ENCODE measurements at regions not wholly inside any gene's neighbourhood (a gene's known extent, or its start where the extent isn't known, plus 50 kb on each side); places are given as distances from the start of the nearest gene placed in this dataset.
"Not testable (repeated sequence)": the region's sequence is repeated elsewhere in the genome, so short reads cannot be mapped to it uniquely, and the experiment has no call there.

- DNase-seq: no peak
- intact Hi-C loops (cut with DNase I): no loop called here
Observed at GRCh38 chr10:27391325-27391724, 112.8 kb upstream of the RAB18 start.

GRCh38 chr10:27390681-27391080 is 113.4 kb upstream of the RAB18 start:
- DNase-seq: no peak
- intact Hi-C loops (cut with DNase I): no loop called here

GRCh38 chr10:27388761-27389399 is 115.2 kb upstream of the RAB18 start:
- intact Hi-C loops (cut with DNase I): no loop called here
- DNase-seq: no peak

GRCh38 chr10:27383595-27384542 is 120.2 kb upstream of the RAB18 start:
- DNase-seq: no peak
- intact Hi-C loops (cut with DNase I): no loop called here

- intact Hi-C loops (cut with DNase I): no loop called here
- DNase-seq: no peak
Observed at GRCh38 chr10:27382176-27382575, 121.9 kb upstream of the RAB18 start.

GRCh38 chr10:27380929-27381358 is 123.2 kb upstream of the RAB18 start:
- intact Hi-C loops (cut with DNase I): no loop called here
- DNase-seq: no peak

GRCh38 chr10:27379041-27379440 is 125.1 kb upstream of the RAB18 start:
- intact Hi-C loops (cut with DNase I); DNase-seq: not testable (repeated sequence)

- DNase-seq: no peak
- intact Hi-C loops (cut with DNase I): no loop called here
Observed at GRCh38 chr10:27373566-27374160, 130.4 kb upstream of the RAB18 start.

GRCh38 chr10:27372095-27372494 is 131.5 kb upstream of the ACBD5 start:
- no peak for DNase-seq
- intact Hi-C loops (cut with DNase I): no loop called here

- intact Hi-C loops (cut with DNase I); DNase-seq: not testable (repeated sequence)
Observed at GRCh38 chr10:27371375-27371774, 130.8 kb upstream of the ACBD5 start.

- DNase-seq: no peak
- intact Hi-C loops (cut with DNase I): no loop called here
Observed at GRCh38 chr10:27369880-27370279, 129.3 kb upstream of the ACBD5 start.

GRCh38 chr10:27368706-27369105 is 128.1 kb upstream of the ACBD5 start:
- no peak for DNase-seq
- intact Hi-C loops (cut with DNase I): no loop called here

- intact Hi-C loops (cut with DNase I): no loop called here
- DNase-seq: no peak
Observed at GRCh38 chr10:27366769-27367168, 126.2 kb upstream of the ACBD5 start.

GRCh38 chr10:27364028-27364427 is 123.4 kb upstream of the ACBD5 start:
- intact Hi-C loops (cut with DNase I): no loop called here

GRCh38 chr10:27360581-27361172 is 120.1 kb upstream of the ACBD5 start:
- peak; percentile 50 to 95 (median 72) for DNase-seq
- intact Hi-C loops (cut with DNase I): no loop called here

More at GRCh38 chr10:27364028-27364427, 123.4 kb upstream of the ACBD5 start:
- DNase-seq: no peak

- DNase-seq: no peak
- intact Hi-C loops (cut with DNase I): no loop called here
Observed at GRCh38 chr10:27359792-27360355, 119.3 kb upstream of the ACBD5 start.

GRCh38 chr10:27356738-27357137 is 116.1 kb upstream of the ACBD5 start:
- intact Hi-C loops (cut with DNase I): no loop called here
- DNase-seq: peak in 1 of 10 donors; percentile 57

GRCh38 chr10:27355918-27356573 is 115.4 kb upstream of the ACBD5 start:
- no peak for DNase-seq
- intact Hi-C loops (cut with DNase I): no loop called here

- DNase-seq: peak in 3 of 10 donors; percentile 10 to 71 (median 19)
- intact Hi-C loops (cut with DNase I): not testable (repeated sequence)
Observed at GRCh38 chr10:27354643-27355270, 114.2 kb upstream of the ACBD5 start.

All from posterior cingulate gyrus (tissue), 11 donors.